ENCODE measurements at regions not wholly inside any gene's neighbourhood (a gene's known extent, or its start where the extent isn't known, plus 50 kb on each side); places are given as distances from the start of the nearest gene placed in this dataset.

GRCh38 chrX:94524867-94525266, 850.9 kb downstream of the FAM133A start:
- H3K4me3 ChIP-seq (ENCODE audit: low read depth, low read length) = no peak overlapping the region
- no peak for TF ChIP-seq CTCF (IDR thresholded peaks at IDR 0.05; ENCODE audit: low read depth, low read length)

- no peak overlapping the region for H3K4me3 ChIP-seq (ENCODE audit: low read depth, low read length)
- no peak for TF ChIP-seq CTCF (IDR thresholded peaks at IDR 0.05; ENCODE audit: low read depth, low read length)
Observed at GRCh38 chrX:94545722-94546121, 871.7 kb downstream of the FAM133A start.

GRCh38 chrX:94551831-94552230, 877.8 kb downstream of the FAM133A start:
- no peak for TF ChIP-seq CTCF (IDR thresholded peaks at IDR 0.05; ENCODE audit: low read depth, low read length)
- H3K4me3 ChIP-seq (ENCODE audit: low read depth, low read length) = no peak overlapping the region

GRCh38 chrX:94560930-94561329, 886.9 kb downstream of the FAM133A start:
- no peak overlapping the region for H3K4me3 ChIP-seq (ENCODE audit: low read depth, low read length)
- TF ChIP-seq CTCF (IDR thresholded peaks at IDR 0.05; ENCODE audit: low read depth, low read length) = no peak

- H3K4me3 ChIP-seq (ENCODE audit: low read depth, low read length) = no peak overlapping the region
- TF ChIP-seq CTCF (IDR thresholded peaks at IDR 0.05; ENCODE audit: low read depth, low read length) = no peak
Observed at GRCh38 chrX:94576367-94577004, 902.5 kb downstream of the FAM133A start.

GRCh38 chrX:94600077-94600476, 926.1 kb downstream of the FAM133A start:
- no peak for TF ChIP-seq CTCF (IDR thresholded peaks at IDR 0.05; ENCODE audit: low read depth, low read length)
- H3K4me3 ChIP-seq (ENCODE audit: low read depth, low read length) = no peak overlapping the region

- H3K4me3 ChIP-seq (ENCODE audit: low read depth, low read length) = no peak overlapping the region
- no peak for TF ChIP-seq CTCF (IDR thresholded peaks at IDR 0.05; ENCODE audit: low read depth, low read length)
Observed at GRCh38 chrX:94612140-94612539, 938.1 kb downstream of the FAM133A start.
